SK-N-SH (cell line): ENCODE measurements at regions not wholly inside any gene's neighbourhood (a gene's known extent, or its start where the extent isn't known, plus 50 kb on each side); places are given as distances from the start of the nearest gene placed in this dataset.

Source experiments
- CTCF ChIP-seq: fragments of 200-600 bp; sonication (generic); IDR thresholded peaks from 2 replicates; pipeline ENCODE4 v1.6.1; 2017; ENCODE audit warnings: antibody characterized with exemption, mild to moderate bottlenecking, moderate library complexity
- ELF1 ChIP-seq: IDR thresholded peaks from 2 replicates; pipeline ENCODE4 v1.4.0; 2012
- EP300 ChIP-seq, 2 experiments: IDR thresholded peaks; 2 replicates each; pipeline versions ENCODE4 v1.4.0 to v1.6.1; 2012; ENCODE audit warnings: borderline replicate concordance in 1 of 2, low read depth in 1 of 2, low read length in 1 of 2
- FOXJ3 ChIP-seq: sonication (generic); formaldehyde crosslinking; IDR thresholded peaks from 2 replicates; pipeline ENCODE4 v1.5.1; 2020; ENCODE audit warnings: mild to moderate bottlenecking, missing genetic modification reagents
- GATA2 ChIP-seq: sonication (generic); formaldehyde crosslinking; IDR thresholded peaks from 2 replicates; pipeline ENCODE4 v1.5.0; 2020; ENCODE audit warnings: mild to moderate bottlenecking, missing genetic modification reagents
- NFIC ChIP-seq: IDR thresholded peaks from 2 replicates; pipeline ENCODE4 v1.4.0; 2012; ENCODE audit warnings: borderline replicate concordance
- PBX3 ChIP-seq: IDR thresholded peaks from 2 replicates; pipeline ENCODE4; 2012
- POLR2AphosphoS5 ChIP-seq: IDR thresholded peaks from 2 replicates; pipeline ENCODE4 v1.6.1; 2012; ENCODE audit warnings: low read depth, low read length
- REST ChIP-seq: IDR thresholded peaks from 2 replicates; pipeline ENCODE4 v1.6.1; 2012; ENCODE audit warnings: mild to moderate bottlenecking, low read depth, low read length, moderate library complexity
- SMC3 ChIP-seq: IDR thresholded peaks from 2 replicates; pipeline ENCODE4 v1.6.1; 2012; ENCODE audit warnings: low read depth, low read length, improper control_type of control experiment
- TCF12 ChIP-seq: IDR thresholded peaks from 2 replicates; pipeline ENCODE4 v1.4.0; 2012
- TEAD4 ChIP-seq: IDR thresholded peaks from 2 replicates; pipeline ENCODE4 v1.4.0; 2012; ENCODE audit warnings: mild to moderate bottlenecking, borderline replicate concordance; ENCODE audit not compliant: insufficient read depth
- YY1 ChIP-seq: IDR thresholded peaks from 2 replicates; pipeline ENCODE4 v1.4.0; 2012; ENCODE audit warnings: low read depth, mild to moderate bottlenecking

- TF ChIP-seq GATA2 (no peak), CTCF (no peak), POLR2AphosphoS5 (no peak), PBX3 (no peak), TCF12 (no peak), ELF1 (no peak), TEAD4 (no peak), REST (no peak), SMC3 (no peak), FOXJ3 (CRISPR knock-in tag) (no peak), YY1 (no peak), EP300 (IDR thresholded peaks at IDR 0.05; ENCODE audit: borderline replicate concordance in 1 of 2, low read depth in 1 of 2, low read length in 1 of 2) (no peak), NFIC (no peak)
Observed at GRCh38 chr6:76592566-76592965, 520.1 kb upstream of the IMPG1 start.
